ENCODE measurements at regions not wholly inside any gene's neighbourhood (a gene's known extent, or its start where the extent isn't known, plus 50 kb on each side); places are given as distances from the start of the nearest gene placed in this dataset.
A peak's percentile ranks its signal among the peaks of the same experiment; 100 is the strongest.

- TF ChIP-seq CTCF (IDR thresholded peaks at IDR 0.05; ENCODE audit: low read depth, low read length, poor library complexity, severe bottlenecking) (no peak), EZH2phosphoT487 (IDR thresholded peaks at IDR 0.05; ENCODE audit: borderline replicate concordance, low read length) (no peak)
- H3K79me2 ChIP-seq (ENCODE audit: control insufficient read depth, low read length) = no peaks in the 10 kb centered on the region
- H3K4me1 ChIP-seq (ENCODE audit: control insufficient read depth, low read length) = peaks cover 99% of the 10 kb centered on the region
- no peak overlapping the region for H3K4me3 ChIP-seq (ENCODE audit: low read length)
- no peaks in the 10 kb centered on the region for H3K27me3 ChIP-seq (ENCODE audit: control insufficient read depth, low read length)
- no peaks in the 10 kb centered on the region; the same call in 1 of the 2 replicates for H3F3A ChIP-seq (ENCODE audit: control insufficient read depth, insufficient read depth)
- peaks cover 11% of the 10 kb centered on the region; the same call in 1 of the 2 replicates for H3K9me3 ChIP-seq (ENCODE audit: control insufficient read depth, insufficient read depth, low read length)
- H3K27ac ChIP-seq (ENCODE audit: low read depth, low read length) = no peak overlapping the region
- no peaks in the 10 kb centered on the region for H3K36me3 ChIP-seq (ENCODE audit: control insufficient read depth, low read length)
- H3K9me2 ChIP-seq (replicated peaks; ENCODE audit: control insufficient read depth, low read length) = no peaks in the 10 kb centered on the region
- H3K4me2 ChIP-seq (ENCODE audit: low read length) = no peak overlapping the region
- H4K20me1 ChIP-seq (ENCODE audit: control insufficient read depth, insufficient read depth, low read depth, low read length) = no peaks in the 10 kb centered on the region
Observed at GRCh38 chr15:69912116-69912515, 185.6 kb downstream of the TLE3 start.

DNA sequence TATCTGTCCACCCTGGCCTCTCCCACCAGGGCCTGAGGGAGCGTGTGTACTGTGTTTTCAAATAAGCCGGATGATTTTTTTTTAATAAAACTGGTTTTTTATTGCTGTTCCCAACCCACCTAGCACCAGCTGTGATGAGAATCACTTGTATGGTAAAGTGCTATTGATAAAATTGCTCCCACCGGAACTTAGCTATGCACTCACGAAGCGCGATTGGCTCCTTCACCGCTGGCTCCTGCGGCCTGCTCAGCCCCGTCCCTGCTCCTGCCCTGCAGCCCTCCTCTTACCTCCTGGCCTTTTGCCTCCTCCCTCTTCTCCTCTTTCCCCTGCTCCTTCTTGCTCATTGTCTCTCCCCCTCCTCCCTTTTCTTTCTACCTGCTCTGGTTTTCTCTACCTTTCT, 183.7 kb downstream of the TLE3 start:
- TF ChIP-seq EZH2phosphoT487 (IDR thresholded peaks at IDR 0.05; ENCODE audit: borderline replicate concordance, low read length) = no peak
- TF ChIP-seq CTCF (IDR thresholded peaks at IDR 0.05; ENCODE audit: low read depth, low read length, poor library complexity, severe bottlenecking) = no peak
- Histone ChIP-seq H3K27me3 (ENCODE audit: control insufficient read depth, low read length) (no peaks in the 10 kb centered on the region), H3F3A (ENCODE audit: control insufficient read depth, insufficient read depth) (no peaks in the 10 kb centered on the region; the same call in 1 of the 2 replicates), H3K9me3 (ENCODE audit: control insufficient read depth, insufficient read depth, low read length) (peaks cover 10% of the 10 kb centered on the region; the same call in 1 of the 2 replicates), H3K4me2 (ENCODE audit: low read length) (peak overlapping the region; percentile 41), H4K20me1 (ENCODE audit: control insufficient read depth, insufficient read depth, low read depth, low read length) (no peaks in the 10 kb centered on the region), H3K79me2 (ENCODE audit: control insufficient read depth, low read length) (no peaks in the 10 kb centered on the region), H3K4me3 (ENCODE audit: low read length) (peak overlapping the region; percentile 41), H3K4me1 (ENCODE audit: control insufficient read depth, low read length) (peaks cover 94% of the 10 kb centered on the region), H3K27ac (ENCODE audit: low read depth, low read length) (peak overlapping the region; percentile 74), H3K36me3 (ENCODE audit: control insufficient read depth, low read length) (no peaks in the 10 kb centered on the region), H3K9me2 (replicated peaks; ENCODE audit: control insufficient read depth, low read length) (no peaks in the 10 kb centered on the region)

- Histone ChIP-seq H3K79me2 (ENCODE audit: control insufficient read depth, low read length) (no peaks in the 10 kb centered on the region), H3K27ac (ENCODE audit: low read depth, low read length) (peak overlapping the region; percentile 74), H3K4me2 (ENCODE audit: low read length) (peak overlapping the region; percentile 41), H3K9me2 (replicated peaks; ENCODE audit: control insufficient read depth, low read length) (no peaks in the 10 kb centered on the region), H3K36me3 (ENCODE audit: control insufficient read depth, low read length) (no peaks in the 10 kb centered on the region), H4K20me1 (ENCODE audit: control insufficient read depth, insufficient read depth, low read depth, low read length) (no peaks in the 10 kb centered on the region), H3K4me3 (ENCODE audit: low read length) (peak overlapping the region; percentile 41), H3K27me3 (ENCODE audit: control insufficient read depth, low read length) (no peaks in the 10 kb centered on the region), H3F3A (ENCODE audit: control insufficient read depth, insufficient read depth) (peaks cover under 1% of the 10 kb centered on the region), H3K9me3 (ENCODE audit: control insufficient read depth, insufficient read depth, low read length) (peaks cover under 1% of the 10 kb centered on the region; the same call in 1 of the 2 replicates), H3K4me1 (ENCODE audit: control insufficient read depth, low read length) (peaks cover 95% of the 10 kb centered on the region)
- no peak for TF ChIP-seq CTCF (IDR thresholded peaks at IDR 0.05; ENCODE audit: low read depth, low read length, poor library complexity, severe bottlenecking)
- TF ChIP-seq EZH2phosphoT487 (IDR thresholded peaks at IDR 0.05; ENCODE audit: borderline replicate concordance, low read length) = no peak
Observed at GRCh38 chr15:69914960-69915359, 182.8 kb downstream of the TLE3 start.

Measured in DOHH2 (cell line).